Mesothelial cell of epicardium (in vitro differentiated cells): ENCODE measurements at regions not wholly inside any gene's neighbourhood (a gene's known extent, or its start where the extent isn't known, plus 50 kb on each side); places are given as distances from the start of the nearest gene placed in this dataset.

Source experiments
- DNase-seq, 2 experiments: peaks; one replicate each; pipeline ENCODE4 v3.0.0; 2021; ENCODE audit warnings: low spot score in 2 of 2; ENCODE audit not compliant: unreplicated experiment in 2 of 2
- H3K27ac Mint-ChIP-seq: 2 replicates; pipeline ENCODE4 v1.8.0; 2021; ENCODE audit warnings: mixed read lengths
- H3K27me3 Mint-ChIP-seq: 2 replicates; pipeline ENCODE4 v1.8.0; 2021; ENCODE audit warnings: low read depth, mixed read lengths
- H3K36me3 Mint-ChIP-seq: 2 replicates; pipeline ENCODE4 v1.8.0; 2021; ENCODE audit warnings: mixed read lengths
- H3K4me1 Mint-ChIP-seq: 2 replicates; pipeline ENCODE4 v1.8.0; 2021; ENCODE audit warnings: mixed read lengths
- H3K4me3 Mint-ChIP-seq: 2 replicates; pipeline ENCODE4 v1.8.0; 2021; ENCODE audit warnings: mild to moderate bottlenecking, moderate library complexity, mixed read lengths
- H3K9me3 Mint-ChIP-seq: 2 replicates; pipeline ENCODE4 v1.8.0; 2021; ENCODE audit warnings: mixed read lengths
- TF ChIP-seq, protein P1 (sequence below): fragments of 200-600 bp; sonication (generic); IDR thresholded peaks from one replicate; pipeline ENCODE4 v1.5.0; 2021; ENCODE audit warnings: antibody characterized with exemption; ENCODE audit not compliant: unreplicated experiment

DNA sequence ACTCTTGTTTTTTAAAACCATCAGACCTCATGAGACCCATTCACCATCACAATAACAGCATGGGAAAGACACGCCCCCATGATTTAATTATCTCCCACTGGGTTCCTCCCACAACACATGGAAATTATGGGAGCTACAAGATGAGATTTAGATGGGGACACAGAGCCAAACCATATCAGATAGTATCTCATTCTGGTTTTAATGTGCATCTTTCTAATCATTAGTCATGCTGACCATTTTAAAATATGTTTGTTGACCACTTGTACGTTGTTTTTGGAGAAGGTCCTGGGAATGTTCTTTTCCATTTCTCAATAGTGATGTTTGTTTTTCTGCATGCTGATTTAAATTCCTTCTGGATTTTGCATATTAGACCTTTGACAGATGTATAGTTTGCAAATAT, 119.0 kb downstream of the RTL3 start:
- Mint-ChIP-seq H3K4me1 (no peaks in the 10 kb centered on the region), H3K4me3 (no peak overlapping the region), H3K27ac (no peak overlapping the region), H3K36me3 (no peaks in the 10 kb centered on the region), H3K9me3 (peaks cover 63% of the 10 kb centered on the region), H3K27me3 (no peaks in the 10 kb centered on the region)
- DNase-seq: no peak
- TF ChIP-seq, protein P1, sequence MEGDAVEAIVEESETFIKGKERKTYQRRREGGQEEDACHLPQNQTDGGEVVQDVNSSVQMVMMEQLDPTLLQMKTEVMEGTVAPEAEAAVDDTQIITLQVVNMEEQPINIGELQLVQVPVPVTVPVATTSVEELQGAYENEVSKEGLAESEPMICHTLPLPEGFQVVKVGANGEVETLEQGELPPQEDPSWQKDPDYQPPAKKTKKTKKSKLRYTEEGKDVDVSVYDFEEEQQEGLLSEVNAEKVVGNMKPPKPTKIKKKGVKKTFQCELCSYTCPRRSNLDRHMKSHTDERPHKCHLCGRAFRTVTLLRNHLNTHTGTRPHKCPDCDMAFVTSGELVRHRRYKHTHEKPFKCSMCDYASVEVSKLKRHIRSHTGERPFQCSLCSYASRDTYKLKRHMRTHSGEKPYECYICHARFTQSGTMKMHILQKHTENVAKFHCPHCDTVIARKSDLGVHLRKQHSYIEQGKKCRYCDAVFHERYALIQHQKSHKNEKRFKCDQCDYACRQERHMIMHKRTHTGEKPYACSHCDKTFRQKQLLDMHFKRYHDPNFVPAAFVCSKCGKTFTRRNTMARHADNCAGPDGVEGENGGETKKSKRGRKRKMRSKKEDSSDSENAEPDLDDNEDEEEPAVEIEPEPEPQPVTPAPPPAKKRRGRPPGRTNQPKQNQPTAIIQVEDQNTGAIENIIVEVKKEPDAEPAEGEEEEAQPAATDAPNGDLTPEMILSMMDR: no peak

DNA sequence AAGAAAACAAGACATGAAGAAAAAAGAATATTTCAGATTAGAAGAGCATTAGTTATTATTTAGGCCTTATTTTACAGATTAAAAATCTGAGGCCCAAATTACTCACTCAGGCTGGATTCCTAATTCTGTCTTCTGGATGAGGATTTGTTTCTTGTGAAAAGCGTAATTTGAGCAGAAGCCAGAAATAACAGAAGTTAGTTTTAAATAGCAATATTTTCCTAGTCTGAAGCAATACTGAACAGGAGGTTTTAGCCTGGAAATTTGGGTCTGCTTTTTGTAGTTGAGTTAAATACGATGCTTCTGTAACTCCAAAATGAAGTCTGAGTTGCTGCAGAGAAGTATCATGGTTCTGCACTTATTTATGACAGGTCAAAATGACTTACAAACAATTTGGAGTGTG, 124.9 kb downstream of the RTL3 start:
- Mint-ChIP-seq H3K36me3 (no peaks in the 10 kb centered on the region), H3K27me3 (no peaks in the 10 kb centered on the region), H3K4me1 (no peaks in the 10 kb centered on the region), H3K4me3 (no peak overlapping the region), H3K9me3 (peaks cover 11% of the 10 kb centered on the region), H3K27ac (no peak overlapping the region)
- TF ChIP-seq, protein P1: no peak
- no peak for DNase-seq

DNA sequence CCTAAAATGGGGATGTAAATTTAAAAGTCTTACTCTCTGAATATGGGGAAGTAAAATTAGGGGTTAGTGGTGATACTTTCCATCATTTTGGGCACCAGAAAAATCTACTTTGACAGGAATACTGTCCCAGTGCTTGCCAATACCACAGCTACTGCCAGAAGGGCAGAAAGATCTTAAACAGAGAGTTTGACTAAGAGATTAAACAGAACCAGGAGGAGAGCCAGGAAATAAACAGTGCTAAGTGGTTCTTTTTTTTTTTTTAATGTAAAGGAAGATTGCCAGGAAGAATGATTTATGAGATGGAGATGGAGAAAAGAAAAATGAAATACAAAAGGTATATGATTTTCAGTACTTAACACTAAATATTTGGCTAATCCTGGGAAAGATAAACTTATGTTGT, 126.8 kb downstream of the RTL3 start:
- no peak for DNase-seq
- no peaks in the 10 kb centered on the region for H3K36me3 Mint-ChIP-seq
- H3K4me1 Mint-ChIP-seq: no peaks in the 10 kb centered on the region
- peaks cover 8% of the 10 kb centered on the region for H3K9me3 Mint-ChIP-seq
- H3K4me3 Mint-ChIP-seq: no peak overlapping the region
- no peak overlapping the region for H3K27ac Mint-ChIP-seq
- TF ChIP-seq, protein P1: no peak
- no peaks in the 10 kb centered on the region for H3K27me3 Mint-ChIP-seq

DNA sequence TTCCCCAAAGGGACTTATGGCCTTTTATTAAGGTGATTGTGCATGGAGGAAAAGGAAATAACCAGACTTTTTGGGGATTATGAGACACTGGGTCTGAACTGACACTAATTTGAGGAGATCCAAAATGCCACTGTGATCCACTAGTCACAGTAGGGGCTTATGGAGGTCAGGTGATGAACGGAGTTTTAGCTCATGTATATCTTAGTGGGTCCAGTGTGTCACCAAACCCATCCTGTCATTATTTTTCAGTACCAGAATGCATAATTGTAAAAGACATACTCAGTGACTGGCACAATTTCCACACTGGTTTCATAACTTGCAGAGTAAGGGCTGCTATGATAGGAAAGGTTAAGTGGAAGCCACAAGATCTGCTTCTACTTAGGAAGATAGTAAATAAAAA, 131.3 kb downstream of the RTL3 start:
- H3K9me3 Mint-ChIP-seq: peaks cover 26% of the 10 kb centered on the region
- H3K4me1 Mint-ChIP-seq: no peaks in the 10 kb centered on the region
- H3K27me3 Mint-ChIP-seq: no peaks in the 10 kb centered on the region
- DNase-seq: no peak
- H3K4me3 Mint-ChIP-seq: no peak overlapping the region
- TF ChIP-seq, protein P1: no peak
- no peak overlapping the region for H3K27ac Mint-ChIP-seq
- no peaks in the 10 kb centered on the region for H3K36me3 Mint-ChIP-seq

DNA sequence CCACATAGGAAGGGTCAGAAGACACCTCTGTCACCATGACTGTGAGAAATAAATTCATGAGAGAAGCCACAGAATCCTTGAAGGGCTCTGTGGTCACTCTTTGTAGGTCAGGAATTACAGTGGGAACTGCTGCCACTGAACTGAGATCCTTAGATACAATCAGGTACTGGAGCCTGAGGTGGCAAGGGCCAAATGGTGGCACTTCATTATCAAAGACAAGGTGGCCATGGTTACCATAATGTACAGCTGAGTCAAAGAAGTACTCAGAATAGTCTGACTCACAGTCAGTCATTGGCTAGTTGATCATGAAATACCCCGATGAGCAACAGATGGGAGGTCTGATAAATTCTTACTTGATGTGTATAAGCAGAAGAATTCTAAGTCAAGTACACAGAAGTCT, 131.9 kb downstream of the RTL3 start:
- H3K36me3 Mint-ChIP-seq: no peaks in the 10 kb centered on the region
- H3K27me3 Mint-ChIP-seq: no peaks in the 10 kb centered on the region
- H3K4me3 Mint-ChIP-seq: no peak overlapping the region
- no peak for DNase-seq
- H3K9me3 Mint-ChIP-seq: peaks cover 26% of the 10 kb centered on the region
- no peaks in the 10 kb centered on the region for H3K4me1 Mint-ChIP-seq
- TF ChIP-seq, protein P1: no peak
- H3K27ac Mint-ChIP-seq: no peak overlapping the region

DNA sequence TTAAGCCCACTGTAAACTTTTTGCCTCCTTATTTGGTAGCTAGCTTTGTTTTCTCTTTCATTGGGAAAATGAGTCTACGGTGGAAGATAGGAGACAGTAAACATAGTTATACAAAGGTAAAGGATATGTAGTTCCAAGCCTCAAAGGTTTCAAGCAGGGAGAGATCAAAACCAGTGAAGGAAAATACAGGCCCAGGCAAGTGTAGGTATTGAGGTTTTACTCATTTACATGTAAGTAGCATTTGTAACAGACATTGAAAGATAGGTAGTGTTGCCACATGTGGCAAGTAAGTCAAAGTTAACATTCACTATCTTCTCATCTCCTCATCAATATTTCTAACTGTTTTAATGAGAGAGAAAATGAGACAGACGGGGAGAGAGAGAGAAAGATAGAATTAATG, 136.5 kb downstream of the RTL3 start:
- TF ChIP-seq, protein P1: no peak
- H3K27ac Mint-ChIP-seq: no peak overlapping the region
- no peak for DNase-seq
- H3K4me3 Mint-ChIP-seq: no peak overlapping the region
- H3K4me1 Mint-ChIP-seq: no peaks in the 10 kb centered on the region
- H3K27me3 Mint-ChIP-seq: no peaks in the 10 kb centered on the region
- H3K36me3 Mint-ChIP-seq: no peaks in the 10 kb centered on the region
- H3K9me3 Mint-ChIP-seq: peaks cover 33% of the 10 kb centered on the region
